Breast epithelium (tissue), 4 donors: ENCODE measurements at regions not wholly inside any gene's neighbourhood (a gene's known extent, or its start where the extent isn't known, plus 50 kb on each side); places are given as distances from the start of the nearest gene placed in this dataset.

ENCODE experiments used
- DNase-seq, 2 donors: peaks; one replicate each; pipeline ENCODE4 v3.0.0-alpha.2; 2019; ENCODE audit warnings: low spot score in 2 of 2
- H3K27ac ChIP-seq, 2 donors: fragments of 200-600 bp; sonication (generic) in 1 of 2; one replicate each; pipeline ENCODE4 v1.5.1; 2016 to 2019; ENCODE audit warnings: mild to moderate bottlenecking in 1 of 2
- H3K27me3 ChIP-seq, 2 donors: fragments of 200-600 bp; sonication (generic) in 1 of 2; one replicate each; pipeline versions ENCODE4 v1.5.1 to v1.6.0; 2017 to 2019; ENCODE audit warnings: control low read depth in 1 of 2, mild to moderate bottlenecking in 1 of 2
- H3K36me3 ChIP-seq: fragments of 200-600 bp; one replicate; pipeline ENCODE4 v1.5.1; 2019
- H3K4me1 ChIP-seq, 2 donors: fragments of 200-600 bp; sonication (generic); one replicate each; pipeline ENCODE4 v1.5.1; 2016 to 2019; ENCODE audit warnings: control low read depth in 1 of 2
- H3K4me3 ChIP-seq, 3 donors: fragments of 200-600 bp; sonication (generic); 1 replicate in 2 of 3; 2 replicates in 1 of 3; pipeline ENCODE4 v1.5.1; 2016 to 2019; ENCODE audit warnings: mild to moderate bottlenecking in 3 of 3, moderate library complexity in 2 of 3
- H3K9me3 ChIP-seq, 2 donors: fragments of 200-600 bp; sonication (generic) in 1 of 2; one replicate each; pipeline ENCODE4 v1.5.1; 2016 to 2019; ENCODE audit warnings: control low read depth in 1 of 2
- POLR2A ChIP-seq: fragments of 450-650 bp; IDR thresholded peaks from one replicate; pipeline ENCODE4 v1.6.1; 2016; ENCODE audit warnings: antibody characterized with exemption, mild to moderate bottlenecking, moderate library complexity
- POLR2AphosphoS5 ChIP-seq, 3 donors: sonication (generic); formaldehyde crosslinking; IDR thresholded peaks; one replicate each; pipeline ENCODE4 v1.6.1; 2017; ENCODE audit warnings: antibody characterized with exemption in 3 of 3
- intact Hi-C: fragments of 100-400 bp; cut with DNase I; formaldehyde crosslinking; loops from one replicate; pipeline ENCODE4 v1.15.1; 2023; ENCODE audit warnings: low total_unique reads
- TF ChIP-seq, protein P1 (sequence below), 3 donors: fragments of 450-650 bp; IDR thresholded peaks; one replicate each; pipeline ENCODE4 v1.5.1; 2016 to 2017; ENCODE audit warnings: antibody characterized with exemption in 3 of 3, mild to moderate bottlenecking in 3 of 3, moderate library complexity in 3 of 3

- Histone ChIP-seq H3K4me1 (no peaks in the 10 kb centered on the region), H3K9me3 (no peaks in the 10 kb centered on the region), H3K27ac (no peak overlapping the region), H3K4me3 (no peak overlapping the region), H3K36me3 (no peaks in the 10 kb centered on the region), H3K27me3 (no peaks in the 10 kb centered on the region)
- TF ChIP-seq POLR2A = no peak
- peak in 1 of 2 donors; percentile 2 for DNase-seq
- intact Hi-C loops = loop anchor here (5.0 kb wide), 1 partner anchor 553 kb away; no protein-coding TSS in a partner anchor
These were observed 289.3 kb upstream of the ZMIZ1 start for GRCh38 chr10:78779339-78779955.

GRCh38 chr10:78780551-78780961 lies 288.2 kb upstream of the ZMIZ1 start:
- Histone ChIP-seq H3K27me3 (no peaks in the 10 kb centered on the region), H3K27ac (no peak overlapping the region), H3K36me3 (no peaks in the 10 kb centered on the region), H3K4me3 (no peak overlapping the region), H3K9me3 (no peaks in the 10 kb centered on the region), H3K4me1 (no peaks in the 10 kb centered on the region)
- DNase-seq = peak in 1 of 2 donors; percentile 27
- intact Hi-C loops = loop anchor here (10.0 kb wide), 1 partner anchor 716 kb away; no protein-coding TSS in a partner anchor
- no peak for TF ChIP-seq POLR2AphosphoS5 (IDR thresholded peaks at IDR 0.05)
- TF ChIP-seq POLR2A = no peak
- TF ChIP-seq, protein P1, sequence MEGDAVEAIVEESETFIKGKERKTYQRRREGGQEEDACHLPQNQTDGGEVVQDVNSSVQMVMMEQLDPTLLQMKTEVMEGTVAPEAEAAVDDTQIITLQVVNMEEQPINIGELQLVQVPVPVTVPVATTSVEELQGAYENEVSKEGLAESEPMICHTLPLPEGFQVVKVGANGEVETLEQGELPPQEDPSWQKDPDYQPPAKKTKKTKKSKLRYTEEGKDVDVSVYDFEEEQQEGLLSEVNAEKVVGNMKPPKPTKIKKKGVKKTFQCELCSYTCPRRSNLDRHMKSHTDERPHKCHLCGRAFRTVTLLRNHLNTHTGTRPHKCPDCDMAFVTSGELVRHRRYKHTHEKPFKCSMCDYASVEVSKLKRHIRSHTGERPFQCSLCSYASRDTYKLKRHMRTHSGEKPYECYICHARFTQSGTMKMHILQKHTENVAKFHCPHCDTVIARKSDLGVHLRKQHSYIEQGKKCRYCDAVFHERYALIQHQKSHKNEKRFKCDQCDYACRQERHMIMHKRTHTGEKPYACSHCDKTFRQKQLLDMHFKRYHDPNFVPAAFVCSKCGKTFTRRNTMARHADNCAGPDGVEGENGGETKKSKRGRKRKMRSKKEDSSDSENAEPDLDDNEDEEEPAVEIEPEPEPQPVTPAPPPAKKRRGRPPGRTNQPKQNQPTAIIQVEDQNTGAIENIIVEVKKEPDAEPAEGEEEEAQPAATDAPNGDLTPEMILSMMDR (IDR thresholded peaks at IDR 0.05) = no peak

GRCh38 chr10:78781251-78781913 lies 287.4 kb upstream of the ZMIZ1 start:
- Histone ChIP-seq H3K9me3 (no peaks in the 10 kb centered on the region), H3K4me1 (no peaks in the 10 kb centered on the region), H3K27ac (no peak overlapping the region), H3K27me3 (no peaks in the 10 kb centered on the region), H3K4me3 (no peak overlapping the region), H3K36me3 (no peaks in the 10 kb centered on the region)
- TF ChIP-seq POLR2AphosphoS5 (IDR thresholded peaks at IDR 0.05) (no peak), POLR2A (no peak)
- TF ChIP-seq, protein P1 (IDR thresholded peaks at IDR 0.05) = no peak
- DNase-seq = peak in 1 of 2 donors; percentile 40
- intact Hi-C loops = loop anchor here (10.0 kb wide), 1 partner anchor 717 kb away; no protein-coding TSS in a partner anchor

- no peak overlapping the region for H3K27ac ChIP-seq
- intact Hi-C loops = loop anchor here (10.0 kb wide), 1 partner anchor 717 kb away; no protein-coding TSS in a partner anchor
- no peaks in the 10 kb centered on the region for H3K9me3 ChIP-seq
- no peak for DNase-seq
- H3K36me3 ChIP-seq = no peaks in the 10 kb centered on the region
- H3K27me3 ChIP-seq = no peaks in the 10 kb centered on the region
- TF ChIP-seq POLR2A (no peak), POLR2AphosphoS5 (IDR thresholded peaks at IDR 0.05) (no peak)
- TF ChIP-seq, protein P1 (IDR thresholded peaks at IDR 0.05) = no peak
- H3K4me1 ChIP-seq = no peaks in the 10 kb centered on the region
- no peak overlapping the region for H3K4me3 ChIP-seq
These were observed 286.8 kb upstream of the ZMIZ1 start for GRCh38 chr10:78781991-78782390.

GRCh38 chr10:78782441-78782840 lies 286.3 kb upstream of the ZMIZ1 start:
- H3K4me1 ChIP-seq = no peaks in the 10 kb centered on the region
- H3K4me3 ChIP-seq = no peak overlapping the region
- no peaks in the 10 kb centered on the region for H3K27me3 ChIP-seq
- intact Hi-C loops = loop anchor here (10.0 kb wide), 1 partner anchor 718 kb away; no protein-coding TSS in a partner anchor
- TF ChIP-seq, protein P1 (IDR thresholded peaks at IDR 0.05) = no peak
- TF ChIP-seq POLR2A = no peak
- TF ChIP-seq POLR2AphosphoS5 (IDR thresholded peaks at IDR 0.05) = no peak
- no peaks in the 10 kb centered on the region for H3K9me3 ChIP-seq
- H3K27ac ChIP-seq = no peak overlapping the region
- no peaks in the 10 kb centered on the region for H3K36me3 ChIP-seq
- no peak for DNase-seq
